Middle frontal gyrus (tissue), 1 donor: ENCODE measurements at regions not wholly inside any gene's neighbourhood (a gene's known extent, or its start where the extent isn't known, plus 50 kb on each side); places are given as distances from the start of the nearest gene placed in this dataset.
"Not testable (repeated sequence)": the region's sequence is repeated elsewhere in the genome, so short reads cannot be mapped to it uniquely, and the experiment has no call there.

ENCODE experiments used
- DNase-seq: peaks from one replicate; pipeline ENCODE4 v3.0.0-alpha.2; 2015; ENCODE audit warnings: low spot score; ENCODE audit errors: extremely low spot score

DNA sequence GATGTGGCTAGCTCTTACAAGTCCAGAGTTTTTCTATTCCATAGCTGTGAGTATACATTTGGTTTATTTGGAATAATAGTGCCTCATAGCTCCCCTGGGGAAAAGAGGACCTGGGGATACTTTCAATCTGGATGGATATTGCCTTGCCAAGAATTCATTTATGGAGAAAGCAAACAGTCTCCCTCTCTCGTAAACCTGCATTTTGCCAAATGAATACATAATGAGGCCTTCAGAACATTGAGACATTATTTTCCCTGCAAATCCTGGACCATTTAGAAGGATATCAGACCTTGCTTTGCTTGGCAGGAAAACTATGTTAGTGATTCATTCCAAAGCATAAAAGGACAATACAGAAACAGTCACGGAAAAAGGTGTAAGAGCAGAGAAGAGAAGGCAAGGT, 569.6 kb upstream of the BRINP1 start:
- DNase-seq = no peak

DNA sequence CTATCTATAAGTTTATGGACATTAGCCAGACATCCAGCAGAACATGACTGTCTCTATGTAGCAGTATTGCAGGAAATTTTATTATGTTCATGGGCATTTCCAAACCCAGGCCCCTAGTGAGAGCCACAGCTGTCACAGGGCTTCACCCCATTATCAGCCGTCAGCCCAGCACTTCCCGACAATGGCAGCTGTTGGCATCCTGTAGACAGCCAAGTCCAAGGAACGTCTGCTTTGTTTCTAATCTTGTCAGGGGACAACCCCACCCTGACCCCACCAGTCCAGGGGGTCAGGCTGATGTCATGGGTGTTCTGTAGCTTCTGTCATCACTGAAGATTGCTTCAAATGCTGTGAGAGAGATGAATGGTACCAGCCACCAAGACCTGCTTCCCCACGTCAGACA, 565.3 kb upstream of the BRINP1 start:
- no peak for DNase-seq

DNA sequence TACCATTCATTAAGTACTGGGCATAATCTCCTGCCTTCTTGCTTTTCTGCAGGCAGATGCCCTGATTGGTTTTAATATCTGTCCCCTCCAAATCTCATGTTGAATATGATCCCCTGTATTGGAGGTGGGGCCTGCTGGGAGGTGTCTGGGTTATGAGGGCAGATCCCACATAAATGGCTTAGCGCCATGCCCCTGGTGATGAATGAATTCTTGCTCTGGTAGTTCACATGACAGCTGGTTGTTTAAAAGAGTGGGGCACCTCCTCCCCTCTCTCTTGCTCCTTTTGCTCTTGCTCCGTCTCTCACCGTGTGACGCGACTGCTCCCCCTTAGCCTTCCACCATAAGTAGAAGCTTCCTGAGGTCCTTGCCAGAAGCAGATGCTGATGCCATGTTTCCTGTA, 564.0 kb upstream of the BRINP1 start:
- no peak for DNase-seq

DNA sequence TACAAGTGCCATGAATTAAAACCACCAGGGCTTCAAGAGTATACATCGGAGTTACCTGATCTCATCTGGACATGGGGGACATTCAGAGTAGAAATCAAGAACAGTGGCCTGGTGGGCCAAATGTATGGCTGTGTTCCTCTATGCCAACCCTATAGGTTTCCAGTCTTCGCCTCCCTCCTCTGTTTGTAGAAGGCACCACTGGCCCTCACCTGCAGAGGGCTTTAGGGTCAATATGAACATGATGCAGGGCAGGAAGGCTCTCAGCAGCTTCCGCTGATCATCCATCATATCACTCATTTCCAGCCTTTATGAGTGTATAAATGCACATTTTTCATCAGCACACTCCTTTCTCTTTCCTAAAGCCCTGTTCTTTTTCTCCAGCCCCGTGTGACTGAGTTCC, 555.5 kb upstream of the BRINP1 start:
- no peak for DNase-seq

DNA sequence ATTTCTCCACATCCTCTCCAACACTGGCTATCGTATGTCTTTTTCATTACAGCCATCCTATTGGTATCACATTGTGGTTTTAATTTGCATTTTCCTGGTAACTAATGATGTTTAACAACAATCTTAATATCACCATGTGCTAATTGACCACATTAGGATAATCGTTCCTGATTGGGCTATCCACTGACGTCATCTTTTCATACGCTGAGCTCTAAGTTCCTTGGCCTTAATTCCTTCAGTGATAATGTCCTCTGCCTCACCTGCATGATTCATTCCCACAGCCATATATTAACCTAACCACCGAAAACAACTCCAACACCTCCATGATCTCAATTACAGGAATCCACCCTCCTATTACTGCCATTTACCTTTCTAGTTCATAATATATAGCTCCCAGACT, 547.9 kb upstream of the BRINP1 start:
- DNase-seq = no peak

DNA sequence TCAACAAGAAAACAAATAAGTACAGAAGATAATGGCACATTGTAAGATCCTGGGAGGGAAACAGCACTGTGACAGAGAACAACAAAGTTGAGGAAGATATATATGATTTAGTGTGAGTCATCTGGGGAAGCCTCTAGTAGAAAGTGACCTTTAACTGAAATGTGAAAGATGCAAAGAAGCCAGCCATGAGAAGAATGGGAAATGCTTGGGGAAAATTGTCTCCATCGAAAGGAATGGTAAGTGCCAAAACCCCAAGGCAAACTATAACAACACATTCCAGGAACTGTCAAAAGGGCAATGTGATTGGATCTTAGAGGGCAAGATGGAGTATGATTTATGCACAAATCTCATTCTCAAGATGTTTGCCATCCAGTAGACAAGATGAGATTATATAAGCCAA, 537.8 kb upstream of the BRINP1 start:
- DNase-seq = no peak

DNA sequence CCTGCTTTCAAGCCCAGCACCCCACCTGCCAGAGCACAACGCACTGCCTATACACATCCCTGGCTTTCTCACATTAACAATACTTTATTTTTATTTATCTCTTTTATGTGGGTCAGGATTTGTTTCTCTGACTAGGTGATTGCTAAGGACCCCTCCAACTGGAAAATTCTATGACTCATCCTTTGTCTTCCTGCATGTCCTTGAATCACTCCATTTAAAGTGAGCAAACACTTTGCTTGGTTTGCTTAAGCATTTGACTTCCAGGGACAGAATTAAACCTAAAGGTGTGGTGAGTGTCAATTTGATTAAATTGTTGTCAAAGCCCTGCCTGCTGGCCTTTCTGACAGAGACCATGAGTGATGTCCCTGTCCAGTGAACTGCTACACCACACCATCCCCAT, 536.5 kb upstream of the BRINP1 start:
- DNase-seq = no peak

DNA sequence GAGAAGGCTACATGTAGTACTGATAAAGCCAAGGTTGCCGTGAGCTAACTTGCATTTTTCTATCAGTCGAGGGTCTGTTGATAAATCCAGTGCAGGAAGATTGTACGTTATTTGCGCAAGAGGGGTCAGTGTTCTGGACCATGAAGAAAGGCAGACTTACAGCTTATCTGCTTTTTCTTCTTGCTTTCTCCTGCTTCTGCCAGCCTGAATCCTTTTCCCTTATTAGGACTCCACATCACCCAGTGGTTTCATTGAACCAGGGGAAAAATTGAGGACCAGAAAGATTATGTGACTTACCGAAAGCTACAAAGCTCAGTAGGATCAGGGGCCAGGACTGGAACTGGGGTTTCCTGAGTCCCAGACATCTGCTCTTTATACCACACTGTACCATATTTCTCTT, 534.6 kb upstream of the BRINP1 start:
- no peak for DNase-seq

DNA sequence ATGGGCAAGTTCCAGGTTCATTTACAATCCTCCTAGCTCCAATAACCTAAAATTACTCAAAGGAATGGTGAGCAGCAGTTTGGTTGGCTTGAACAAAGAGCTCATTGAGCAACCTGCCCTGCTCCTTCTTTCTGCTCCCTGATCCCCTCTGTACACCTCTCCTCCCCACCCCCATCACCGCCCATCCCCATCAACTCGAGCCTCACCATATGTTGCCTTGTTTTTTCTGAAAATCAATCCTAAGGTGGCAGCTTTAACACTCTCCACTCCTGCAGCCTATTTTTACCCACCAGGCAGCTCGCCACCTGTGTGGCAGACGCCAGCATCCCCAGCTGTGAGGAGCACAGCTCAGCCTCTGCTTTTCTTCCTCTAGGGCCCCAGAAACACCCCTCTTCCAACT, 533.4 kb upstream of the BRINP1 start:
- no peak for DNase-seq

DNA sequence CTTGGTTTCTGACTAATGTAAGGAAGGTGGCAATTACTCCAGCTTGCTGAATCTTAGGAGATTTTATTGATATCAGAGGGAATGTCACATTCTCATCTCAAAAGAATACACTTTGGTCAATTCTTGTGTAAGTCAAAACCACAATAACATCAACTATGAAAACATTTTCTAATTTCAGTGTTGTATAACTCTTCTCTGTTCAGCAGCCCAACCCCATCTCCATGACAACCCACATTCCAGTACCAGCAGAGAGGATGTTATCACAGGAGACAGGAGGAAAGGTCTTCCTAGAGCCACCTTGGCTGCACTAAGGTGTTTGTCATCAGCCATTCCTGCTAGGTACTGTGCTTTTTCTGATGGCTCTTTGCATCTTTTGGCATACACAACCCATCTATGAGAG, 529.1 kb upstream of the BRINP1 start:
- DNase-seq = no peak

DNA sequence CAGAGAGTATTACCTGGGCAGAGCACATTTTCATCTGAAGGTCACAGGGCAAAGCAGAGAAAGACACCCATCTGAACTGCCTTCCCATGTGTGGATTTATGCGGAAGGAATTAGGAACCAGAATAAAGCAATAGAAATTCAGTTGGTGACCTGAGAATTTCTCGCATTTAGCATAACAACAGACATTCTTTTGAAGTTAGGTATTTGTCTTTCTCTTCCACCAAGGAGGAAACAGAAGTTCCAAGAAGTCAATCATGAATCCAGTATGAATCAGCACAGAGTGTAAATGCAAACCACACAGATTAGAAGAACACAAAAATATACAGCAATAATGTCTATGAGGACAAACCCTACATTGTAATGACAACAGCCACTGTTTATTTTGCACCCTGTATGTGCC, 515.2 kb upstream of the BRINP1 start:
- DNase-seq = no peak

DNA sequence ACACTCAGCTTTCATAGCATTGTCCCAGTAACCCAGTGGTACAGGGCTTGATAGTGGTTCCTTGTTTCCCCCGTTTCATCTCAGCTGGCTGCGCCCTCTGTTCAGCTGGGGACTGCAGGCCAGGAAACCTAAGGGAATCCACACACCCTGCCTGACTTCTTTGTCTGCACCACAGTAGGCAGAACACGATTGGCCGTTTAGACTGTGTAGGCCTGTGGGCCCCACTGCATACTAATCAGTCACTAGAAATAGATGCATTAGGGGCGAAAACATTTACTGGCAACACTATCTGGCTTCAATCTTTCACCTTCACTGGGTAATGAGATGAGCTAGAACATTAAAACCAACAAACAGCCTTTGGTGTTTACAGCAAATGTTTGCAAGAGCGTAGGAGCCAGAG, 512.7 kb upstream of the BRINP1 start:
- no peak for DNase-seq

DNA sequence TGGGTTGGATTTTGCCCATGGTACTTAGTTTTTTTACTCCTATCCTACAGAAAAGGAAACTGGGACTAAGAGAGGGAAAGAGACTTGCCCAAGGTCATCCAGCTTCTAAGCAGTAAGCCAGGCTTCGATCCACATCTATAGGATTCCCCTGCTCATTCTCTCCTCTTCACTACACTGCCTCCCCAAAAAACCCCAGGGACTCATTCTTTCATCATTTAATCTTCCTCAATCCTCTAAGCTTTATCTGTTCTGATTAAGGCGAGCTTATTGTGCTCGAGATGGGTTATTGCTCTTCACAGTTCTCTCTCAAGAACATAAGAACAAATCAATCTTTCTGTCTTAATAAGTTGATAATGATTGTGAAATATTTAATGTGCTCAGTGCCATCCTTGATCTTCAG, 511.1 kb upstream of the BRINP1 start:
- no peak for DNase-seq

DNA sequence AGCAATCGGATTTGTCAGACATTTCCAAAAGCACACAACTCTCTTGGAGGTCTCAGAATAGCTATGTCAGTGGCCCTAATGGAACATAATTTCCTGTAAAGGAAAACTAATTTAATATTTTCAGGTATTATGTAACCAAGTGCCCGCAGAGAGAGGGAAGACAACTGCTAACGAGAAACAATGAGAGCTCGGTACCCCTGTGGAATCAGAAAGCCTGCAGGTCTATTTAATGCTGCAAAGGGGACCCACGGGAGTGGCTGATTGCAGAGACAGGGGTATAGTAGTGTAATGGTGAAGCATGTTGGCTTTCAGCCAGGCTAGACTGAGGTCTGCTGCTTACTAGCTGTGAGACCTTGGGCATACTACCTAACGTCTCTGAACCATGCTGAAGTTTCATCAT, 508.1 kb upstream of the BRINP1 start:
- DNase-seq = no peak

DNA sequence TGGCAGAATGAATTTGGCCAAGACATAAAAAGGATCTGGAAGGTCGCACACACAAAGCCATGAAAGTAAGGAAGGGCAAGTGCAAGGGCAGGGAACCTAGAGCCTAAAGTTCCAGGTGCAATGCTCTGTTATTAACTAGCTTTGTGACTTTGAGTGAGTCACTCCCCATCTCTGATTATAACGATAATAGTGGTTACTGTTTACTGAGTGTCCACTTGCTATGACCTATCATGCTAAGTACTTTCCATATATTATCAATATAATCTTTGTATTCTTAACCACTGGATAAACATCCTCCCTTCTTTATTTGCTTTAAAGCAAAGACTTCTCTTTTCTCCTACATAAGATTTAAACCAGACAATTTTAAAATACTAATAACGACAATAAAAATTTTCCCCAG, 504.6 kb upstream of the BRINP1 start:
- DNase-seq = no peak

DNA sequence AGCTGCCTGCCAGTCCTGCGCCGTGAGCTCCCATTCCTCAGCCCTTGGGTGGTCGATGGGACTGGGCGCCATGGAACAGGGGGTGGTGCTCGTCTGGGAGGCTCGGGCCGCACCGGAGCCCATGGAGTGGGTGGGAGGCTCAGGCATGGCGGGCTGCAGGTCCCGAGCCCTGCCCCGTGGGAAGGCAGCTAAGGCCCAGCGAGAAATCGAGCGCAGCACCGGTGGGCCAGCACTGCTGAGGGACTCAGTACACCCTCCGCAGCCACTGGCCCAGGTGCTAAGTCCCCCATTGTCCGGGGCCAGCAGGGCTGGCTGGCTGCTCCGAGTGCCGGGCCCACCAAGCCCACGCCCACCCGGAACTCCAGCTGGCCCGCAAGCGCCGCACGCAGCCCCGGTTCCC, 501.0 kb upstream of the BRINP1 start:
- DNase-seq = not testable (repeated sequence)

DNA sequence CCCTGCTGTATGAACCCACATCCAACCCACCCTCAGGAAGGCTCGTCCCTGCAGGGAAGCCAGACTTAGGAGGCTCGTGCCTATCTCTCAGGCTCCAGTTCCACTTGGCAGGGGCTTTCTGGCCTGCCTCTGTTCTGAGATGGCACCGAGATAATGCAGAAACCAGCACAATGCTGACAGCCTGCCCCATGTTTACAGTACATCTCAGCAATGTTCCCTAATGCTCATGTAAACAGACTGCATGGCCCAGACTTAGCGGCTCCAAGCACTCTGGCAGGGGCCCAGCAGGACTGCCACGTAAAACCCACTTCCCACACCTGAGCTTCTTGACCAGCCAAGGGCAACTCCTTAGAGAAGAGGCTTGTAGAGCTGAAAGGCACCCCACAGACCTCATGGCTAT, 499.5 kb upstream of the BRINP1 start:
- no peak for DNase-seq

DNA sequence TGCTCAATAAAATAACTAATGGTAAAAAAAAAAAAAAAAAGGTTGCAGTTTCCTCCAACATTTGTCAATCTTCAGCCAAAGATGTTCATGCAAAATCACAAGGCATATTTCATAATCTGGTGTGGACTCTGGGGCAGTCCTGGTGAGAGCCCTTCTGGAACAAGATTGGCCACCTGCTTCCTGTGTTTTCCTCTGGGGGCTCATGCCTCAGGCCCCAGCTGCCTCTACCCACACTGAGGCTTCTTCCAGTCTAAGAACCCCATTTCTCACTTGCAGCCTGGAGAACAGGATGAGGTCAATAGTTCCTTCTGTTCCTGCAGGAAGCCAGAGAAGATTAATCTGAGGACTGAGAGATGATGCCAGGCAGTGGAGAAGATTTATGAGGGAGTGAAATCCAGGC, 492.6 kb upstream of the BRINP1 start:
- no peak for DNase-seq

DNA sequence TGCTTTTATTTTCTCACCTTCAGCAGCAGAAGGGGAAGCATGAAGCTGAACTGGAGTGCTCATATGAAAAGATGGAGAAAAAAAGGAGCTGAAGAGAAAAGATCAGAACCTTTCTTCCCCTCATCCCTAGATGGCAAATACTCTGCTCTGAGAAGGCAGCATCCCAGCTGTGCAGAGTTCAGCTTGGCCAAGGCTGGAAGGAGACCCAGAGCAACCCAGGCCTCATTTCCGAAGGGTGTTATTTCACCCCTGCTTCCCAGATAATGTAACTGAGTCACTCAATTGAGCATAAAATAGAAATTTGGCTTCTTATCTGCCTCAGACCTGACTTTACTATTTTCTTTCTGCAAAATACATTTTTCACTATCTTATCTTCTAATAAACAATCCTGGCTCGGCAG, 489.9 kb upstream of the BRINP1 start:
- no peak for DNase-seq

DNA sequence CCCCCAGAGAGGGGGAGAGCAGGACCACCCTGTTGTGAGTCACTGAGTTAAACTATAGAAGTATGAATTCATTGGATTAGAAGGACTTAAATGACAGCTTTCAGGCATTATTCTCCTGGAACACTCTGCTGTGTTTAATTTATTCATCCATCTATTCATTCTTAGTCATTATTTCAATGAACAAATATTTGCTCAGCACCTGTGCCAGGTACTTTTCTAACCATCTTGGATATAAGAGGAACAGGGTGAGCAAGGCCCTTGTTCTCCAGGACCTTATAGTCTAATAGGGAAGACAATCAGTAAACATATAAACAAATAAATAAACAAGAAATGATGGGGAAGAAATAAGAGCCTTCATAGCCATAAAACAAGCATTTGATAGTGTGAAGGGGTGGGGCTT, 483.9 kb upstream of the BRINP1 start:
- no peak for DNase-seq

DNA sequence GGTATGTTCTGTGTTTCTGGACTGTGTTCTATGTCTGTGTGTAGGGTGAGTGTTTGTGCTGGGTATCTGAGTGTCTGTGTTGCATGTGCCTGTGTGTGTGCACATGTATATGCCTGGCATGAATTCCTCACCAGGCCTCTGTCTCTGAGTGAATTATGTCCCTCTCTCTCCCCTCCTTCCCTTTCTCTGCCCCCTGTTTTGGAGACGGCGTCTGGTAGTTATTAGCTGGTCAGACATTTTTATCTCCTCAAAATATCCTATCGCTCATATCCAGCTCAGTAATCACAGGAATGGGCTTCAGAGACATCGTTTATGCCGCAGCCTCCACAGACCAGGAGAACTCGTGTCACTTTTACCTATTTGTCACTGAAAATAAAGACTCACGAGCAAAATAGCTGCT, 483.2 kb upstream of the BRINP1 start:
- no peak for DNase-seq

DNA sequence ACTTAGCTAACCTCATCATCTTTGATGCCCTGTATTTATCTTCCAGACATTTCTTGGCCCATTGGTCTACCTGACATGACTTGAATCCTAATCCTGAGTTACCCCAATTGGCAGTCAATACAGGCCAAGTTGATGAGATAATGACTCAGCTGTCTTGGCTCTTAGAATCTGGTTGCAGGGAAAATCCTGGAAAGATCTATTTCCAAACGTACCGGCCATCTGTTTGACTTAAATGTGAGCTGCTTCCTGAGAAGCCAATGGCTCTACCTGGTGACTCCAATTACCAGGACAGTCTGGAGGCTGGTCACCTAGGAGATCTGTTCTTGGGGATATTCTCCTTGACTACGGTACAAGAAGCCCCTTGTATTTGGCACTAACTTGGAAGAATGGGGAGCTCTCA, 475.2 kb upstream of the BRINP1 start:
- no peak for DNase-seq

DNA sequence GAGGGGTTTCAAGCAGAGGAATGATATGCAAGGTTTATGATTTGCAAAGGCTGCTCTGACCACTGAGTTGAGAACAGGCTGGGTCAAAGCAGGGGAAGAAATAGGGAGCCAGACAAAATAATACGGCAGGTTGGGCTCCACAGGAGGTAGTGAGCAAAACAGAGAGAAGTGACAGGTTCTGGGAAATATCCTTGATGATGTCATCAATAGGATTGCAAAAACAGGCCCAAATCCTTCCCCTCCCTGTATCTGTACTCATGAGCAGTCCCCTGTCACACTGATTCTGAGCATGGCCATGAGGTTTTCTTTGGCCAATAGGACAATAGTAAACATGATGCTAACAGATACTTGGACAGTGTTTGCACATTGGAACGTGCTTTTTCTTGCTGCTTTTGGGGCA, 471.8 kb upstream of the BRINP1 start:
- DNase-seq = no peak

DNA sequence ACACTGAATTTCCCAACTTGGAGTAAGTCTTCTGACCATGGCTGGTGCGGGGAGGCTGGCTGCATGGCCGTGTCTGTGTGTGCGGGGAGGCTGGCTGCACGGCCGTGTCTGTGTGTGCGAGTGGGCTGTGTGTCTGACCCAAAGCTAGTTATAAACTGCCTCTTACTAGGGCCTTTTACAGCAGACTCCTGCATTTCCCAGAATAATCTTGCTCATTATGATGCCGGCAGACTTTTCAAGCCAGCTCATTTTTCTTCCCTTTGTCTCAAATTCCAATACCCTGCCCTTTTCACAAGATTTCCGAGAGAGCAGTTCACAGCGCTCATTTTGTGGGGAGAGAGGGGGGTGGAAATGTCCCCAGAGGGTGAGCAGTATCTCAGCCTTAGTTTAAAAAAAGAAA, 470.7 kb upstream of the BRINP1 start:
- no peak for DNase-seq

DNA sequence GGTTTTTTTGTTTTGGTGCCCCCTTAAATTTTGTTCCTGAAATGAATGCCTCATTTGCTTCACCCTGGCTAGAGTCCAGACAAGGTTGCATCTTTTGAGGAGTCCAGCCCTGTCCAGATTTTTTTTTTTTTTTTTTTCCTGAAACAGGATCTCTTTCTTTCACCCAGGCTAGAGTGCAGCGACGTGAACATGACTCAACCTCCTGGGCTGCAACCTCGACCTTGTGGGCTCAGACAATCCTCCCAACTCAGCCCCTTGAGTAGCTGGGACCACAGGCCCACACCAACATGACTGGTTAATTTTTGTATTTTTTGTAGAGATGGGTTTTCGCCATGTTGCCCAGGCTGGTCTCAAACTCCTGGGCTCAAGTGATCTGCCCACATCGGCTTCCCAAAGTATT, 469.0 kb upstream of the BRINP1 start:
- no peak for DNase-seq
